ENCODE measurements at regions not wholly inside any gene's neighbourhood (a gene's known extent, or its start where the extent isn't known, plus 50 kb on each side); places are given as distances from the start of the nearest gene placed in this dataset.

- ATAC-seq (no peak), FAIRE-seq (peak; percentile 68), DNase-seq (ENCODE audit: low read depth in 1 of 2, low spot score in 1 of 2) (no peak)
- POLR2A ChIA-PET: no interaction called here
- no peak overlapping the region for H3K4me2 ChIP-seq
- CTCF ChIA-PET: no interaction called here
- no peaks in the 10 kb centered on the region for H3K9me3 ChIP-seq
- no peak overlapping the region for H3K27ac ChIP-seq
- no peak overlapping the region for H3K4me3 ChIP-seq
- H3K4me1 ChIP-seq: no peaks in the 10 kb centered on the region
- TF ChIP-seq POLR2AphosphoS2 (conservative IDR thresholded peaks at IDR 0.05; ENCODE audit: low read length) (no peak), BHLHE40 (IDR thresholded peaks at IDR 0.05; ENCODE audit: low read depth, low read length) (no peak), FOXS1 (CRISPR knock-in tag; IDR thresholded peaks at IDR 0.05) (no peak), KDM5A (IDR thresholded peaks at IDR 0.05) (no peak), EP300 (IDR thresholded peaks at IDR 0.05) (no peak), RAD21 (conservative IDR thresholded peaks at IDR 0.05 in 1 of 2, IDR thresholded peaks at IDR 0.05 in 1 of 2) (no peak), EHMT2 (IDR thresholded peaks at IDR 0.05; ENCODE audit: low read depth) (no peak), FOSL2 (IDR thresholded peaks at IDR 0.05) (no peak), FOSL2 (CRISPR knock-in tag; IDR thresholded peaks at IDR 0.05) (no peak), POLR2A (IDR thresholded peaks at IDR 0.05; ENCODE audit: low read length) (no peak), HOXB13 (CRISPR knock-in tag; IDR thresholded peaks at IDR 0.05; ENCODE audit: low read depth) (no peak), KDM1A (IDR thresholded peaks at IDR 0.05; ENCODE audit: low read depth) (no peak), HOXA7 (CRISPR knock-in tag; IDR thresholded peaks at IDR 0.05) (no peak)
- TF ChIP-seq, protein P1, sequence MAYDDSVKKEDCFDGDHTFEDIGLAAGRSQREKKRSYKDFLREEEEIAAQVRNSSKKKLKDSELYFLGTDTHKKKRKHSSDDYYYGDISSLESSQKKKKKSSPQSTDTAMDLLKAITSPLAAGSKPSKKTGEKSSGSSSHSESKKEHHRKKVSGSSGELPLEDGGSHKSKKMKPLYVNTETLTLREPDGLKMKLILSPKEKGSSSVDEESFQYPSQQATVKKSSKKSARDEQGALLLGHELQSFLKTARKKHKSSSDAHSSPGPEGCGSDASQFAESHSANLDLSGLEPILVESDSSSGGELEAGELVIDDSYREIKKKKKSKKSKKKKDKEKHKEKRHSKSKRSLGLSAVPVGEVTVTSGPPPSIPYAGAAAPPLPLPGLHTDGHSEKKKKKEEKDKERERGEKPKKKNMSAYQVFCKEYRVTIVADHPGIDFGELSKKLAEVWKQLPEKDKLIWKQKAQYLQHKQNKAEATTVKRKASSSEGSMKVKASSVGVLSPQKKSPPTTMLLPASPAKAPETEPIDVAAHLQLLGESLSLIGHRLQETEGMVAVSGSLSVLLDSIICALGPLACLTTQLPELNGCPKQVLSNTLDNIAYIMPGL (CRISPR knock-in tag; IDR thresholded peaks at IDR 0.05; ENCODE audit: borderline replicate concordance): no peak
- TF ChIP-seq, protein P2, sequence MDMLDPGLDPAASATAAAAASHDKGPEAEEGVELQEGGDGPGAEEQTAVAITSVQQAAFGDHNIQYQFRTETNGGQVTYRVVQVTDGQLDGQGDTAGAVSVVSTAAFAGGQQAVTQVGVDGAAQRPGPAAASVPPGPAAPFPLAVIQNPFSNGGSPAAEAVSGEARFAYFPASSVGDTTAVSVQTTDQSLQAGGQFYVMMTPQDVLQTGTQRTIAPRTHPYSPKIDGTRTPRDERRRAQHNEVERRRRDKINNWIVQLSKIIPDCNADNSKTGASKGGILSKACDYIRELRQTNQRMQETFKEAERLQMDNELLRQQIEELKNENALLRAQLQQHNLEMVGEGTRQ (IDR thresholded peaks at IDR 0.05): no peak
Measured at GRCh38 chrX:95117556-95117955, 1443.5 kb downstream of the FAM133A start.

DNA sequence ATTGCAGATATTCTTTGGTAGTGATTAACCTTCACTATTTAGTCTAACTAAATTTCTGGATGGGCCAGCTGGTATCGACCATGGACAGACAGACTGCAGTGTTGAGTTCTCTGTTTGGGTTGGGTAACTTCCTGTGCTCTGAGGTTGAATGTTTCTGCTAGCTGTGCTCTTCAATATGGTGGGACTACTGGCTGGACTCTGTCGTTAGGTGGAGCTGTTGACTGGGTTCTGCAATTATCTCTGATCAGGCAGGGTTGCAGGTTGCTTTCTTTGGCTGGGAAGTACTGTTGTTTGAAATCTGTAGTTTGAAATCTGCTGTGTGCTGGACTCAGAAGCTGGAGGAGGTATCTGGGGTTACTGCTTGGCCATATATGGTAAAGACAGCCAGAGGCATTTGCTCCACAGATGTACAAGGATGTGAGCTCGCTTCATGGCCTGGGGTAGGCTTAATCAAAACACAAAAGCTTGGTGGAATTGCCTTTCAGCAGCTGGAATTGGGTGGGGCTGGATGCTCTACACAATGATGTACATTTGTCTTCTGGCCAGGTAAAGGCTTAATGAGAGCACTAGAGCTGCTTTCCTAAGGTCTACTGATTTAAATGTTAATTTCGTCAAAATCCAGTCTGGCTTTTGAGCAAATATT lies 1472.0 kb downstream of the FAM133A start:
- POLR2A ChIA-PET: no interaction called here
- H3K4me2 ChIP-seq: no peak overlapping the region
- FAIRE-seq: no peak
- CTCF ChIA-PET: no interaction called here
- ATAC-seq: no peak
- H3K4me1 ChIP-seq: no peaks in the 10 kb centered on the region
- no peak overlapping the region for H3K27ac ChIP-seq
- no peak overlapping the region for H3K4me3 ChIP-seq
- WGBS (ENCODE audit: missing lambda C conversion rate): 4% methylated on average over 4 of the region's 4 CpGs
- no peaks in the 10 kb centered on the region for H3K9me3 ChIP-seq
- no peak for DNase-seq (ENCODE audit: low read depth in 1 of 2, low spot score in 1 of 2)
- TF ChIP-seq PHF8 (IDR thresholded peaks at IDR 0.05; ENCODE audit: borderline replicate concordance, low read depth): no peak
- TF ChIP-seq ZFP36 (IDR thresholded peaks at IDR 0.05; ENCODE audit: borderline replicate concordance, partially characterized antibody): no peak
- TF ChIP-seq RNF2 (IDR thresholded peaks at IDR 0.05; ENCODE audit: borderline replicate concordance, low read depth): no peak
- no peak for TF ChIP-seq RFX5 (IDR thresholded peaks at IDR 0.05)
- TF ChIP-seq RARB (CRISPR knock-in tag; IDR thresholded peaks at IDR 0.05): no peak
- TF ChIP-seq EHF (CRISPR knock-in tag; IDR thresholded peaks at IDR 0.05): no peak
- no peak for TF ChIP-seq E2F6 (IDR thresholded peaks at IDR 0.05; ENCODE audit: borderline replicate concordance, low read depth)
- no peak for TF ChIP-seq CHD4 (IDR thresholded peaks at IDR 0.05; ENCODE audit: borderline replicate concordance)
- TF ChIP-seq NFE2L2 (conservative IDR thresholded peaks at IDR 0.05; ENCODE audit: low read length): no peak
- TF ChIP-seq HES2 (IDR thresholded peaks at IDR 0.05): no peak
- no peak for TF ChIP-seq KDM5A (IDR thresholded peaks at IDR 0.05)

All from A549 (cell line).